GM18499 (cell line): ENCODE measurements at regions not wholly inside any gene's neighbourhood (a gene's known extent, or its start where the extent isn't known, plus 50 kb on each side); places are given as distances from the start of the nearest gene placed in this dataset.
"Not testable (repeated sequence)": the region's sequence is repeated elsewhere in the genome, so short reads cannot be mapped to it uniquely, and the experiment has no call there.

Source experiments
- ATAC-seq: cut with Tn5 transposase; IDR thresholded peaks from one replicate; pipeline ENCODE4 v1.9.1; 2021; ENCODE audit warnings: moderate number of reproducible peaks; ENCODE audit not compliant: insufficient read depth, unreplicated experiment

- ATAC-seq: no peak
Measured at GRCh38 chr1:67908250-67908936, 75.1 kb upstream of the GNG12 start.

GRCh38 chr1:67907467-67907866, 74.2 kb upstream of the GNG12 start:
- not testable (repeated sequence) for ATAC-seq

- not testable (repeated sequence) for ATAC-seq
Measured at GRCh38 chr1:67906015-67906414, 72.7 kb upstream of the GNG12 start.

GRCh38 chr1:67902546-67903223, 69.4 kb upstream of the GNG12 start:
- ATAC-seq: not testable (repeated sequence)

GRCh38 chr1:67898033-67898726, 64.9 kb upstream of the GNG12 start:
- ATAC-seq: no peak

GRCh38 chr1:67897270-67897949, 64.1 kb upstream of the GNG12 start:
- ATAC-seq: no peak

- no peak for ATAC-seq
Measured at GRCh38 chr1:67896826-67897225, 63.6 kb upstream of the GNG12 start.

GRCh38 chr1:67894981-67895735, 61.9 kb upstream of the GNG12 start:
- ATAC-seq: no peak

- no peak for ATAC-seq
Measured at GRCh38 chr1:67893126-67893495, 59.8 kb upstream of the GNG12 start.

- ATAC-seq: no peak
Measured at GRCh38 chr1:67892476-67893125, 59.3 kb upstream of the GNG12 start.

- ATAC-seq: no peak
Measured at GRCh38 chr1:67890857-67891256, 57.6 kb upstream of the GNG12 start.

GRCh38 chr1:67889953-67890567, 56.8 kb upstream of the GNG12 start:
- ATAC-seq: peak; percentile 64

- no peak for ATAC-seq
Measured at GRCh38 chr1:67889466-67889865, 56.2 kb upstream of the GNG12 start.

- ATAC-seq: no peak
Measured at GRCh38 chr1:67888216-67889106, 55.2 kb upstream of the GNG12 start.

- no peak for ATAC-seq
Measured at GRCh38 chr1:67887146-67887545, 53.9 kb upstream of the GNG12 start.

- ATAC-seq: no peak
Measured at GRCh38 chr1:67886076-67886475, 52.8 kb upstream of the GNG12 start.

- ATAC-seq: no peak
Measured at GRCh38 chr1:67883069-67883468, 49.8 kb upstream of the GNG12 start.
